Transverse colon (tissue), 4 donors: ENCODE measurements at regions not wholly inside any gene's neighbourhood (a gene's known extent, or its start where the extent isn't known, plus 50 kb on each side); places are given as distances from the start of the nearest gene placed in this dataset.
"Not testable (repeated sequence)": the region's sequence is repeated elsewhere in the genome, so short reads cannot be mapped to it uniquely, and the experiment has no call there.

Source experiments
- DNase-seq: peaks from one replicate; pipeline ENCODE4 v3.0.0-alpha.2; 2019
- H3K27ac ChIP-seq, 4 donors: fragments of 200-600 bp; sonication (generic); 2 replicates each; pipeline ENCODE4 v1.5.1; 2016 to 2018; ENCODE audit warnings: inconsistent platforms in 4 of 4
- H3K27me3 ChIP-seq: fragments of 200-600 bp; sonication (generic); 2 replicates; pipeline ENCODE4 v1.5.1; 2017; ENCODE audit warnings: inconsistent platforms
- H3K36me3 ChIP-seq, 4 donors: fragments of 200-600 bp; sonication (generic); 2 replicates each; pipeline ENCODE4 v1.5.1; 2017 to 2019; ENCODE audit warnings: inconsistent platforms in 4 of 4
- H3K4me1 ChIP-seq, 4 donors: fragments of 200-600 bp; sonication (generic); 2 replicates each; pipeline ENCODE4 v1.5.1; 2017 to 2020; ENCODE audit warnings: inconsistent platforms in 4 of 4
- H3K4me3 ChIP-seq, 4 donors: fragments of 200-600 bp; sonication (generic); 1 replicate in 1 of 4; 2 replicates in 3 of 4; pipeline versions ENCODE4 v1.5.1 to v1.6.1; 2017 to 2019; ENCODE audit warnings: inconsistent platforms in 4 of 4
- H3K9me3 ChIP-seq, 2 donors: fragments of 200-600 bp; sonication (generic); 2 replicates each; pipeline ENCODE4 v1.5.1; 2017 to 2019; ENCODE audit warnings: inconsistent platforms in 2 of 2
- CTCF ChIP-seq, 5 experiments: fragments of 200-600 bp in 3 of 5; fragments of 450-650 bp in 2 of 5; sonication (generic) in 3 of 5; IDR thresholded peaks; 1 replicate in 2 of 5; 2 replicates in 3 of 5; pipeline ENCODE4 v1.5.1; 2016 to 2017; ENCODE audit warnings: antibody characterized with exemption in 5 of 5, inconsistent platforms in 3 of 5, mild to moderate bottlenecking in 2 of 5, moderate library complexity in 1 of 5
- EP300 ChIP-seq: sonication (generic); formaldehyde crosslinking; IDR thresholded peaks from one replicate; pipeline ENCODE4 v1.6.1; 2017; ENCODE audit warnings: antibody characterized with exemption, low read depth
- POLR2A ChIP-seq: fragments of 450-650 bp; IDR thresholded peaks from one replicate; pipeline ENCODE4 v1.6.1; 2016; ENCODE audit warnings: antibody characterized with exemption, mild to moderate bottlenecking, moderate library complexity
- POLR2AphosphoS5 ChIP-seq, 3 donors: sonication (generic); formaldehyde crosslinking; IDR thresholded peaks; one replicate each; pipeline ENCODE4 v1.6.1; 2016; ENCODE audit warnings: antibody characterized with exemption in 3 of 3
- WGBS, 2 donors: methylation state at CpG; one replicate each; pipeline ENCODE4 v1.1.5; 2018; ENCODE audit warnings: low coverage in 1 of 2; 5-methylcytosine and 5-hydroxymethylcytosine counted together
- in situ Hi-C, 4 donors: fragments of 200-750 bp; cut with MboI; loops; one replicate each; pipeline versions ENCODE4 v1.15.0 to v1.15.1; 2017; ENCODE audit warnings: low sequenced_read_pairs in 3 of 4, low pct_ligation_motif_present in 1 of 4, low pct_unique_long_range_greater_than_20kb in 1 of 4
- intact Hi-C: fragments of 100-400 bp; cut with DNase I; formaldehyde crosslinking; loops from one replicate; pipeline ENCODE4 v1.15.1; 2023; ENCODE audit warnings: low total_unique reads

GRCh38 chr6:169975701-169976100 is 224.3 kb downstream of the ERMARD start:
- in situ Hi-C loops (no loop called here), intact Hi-C loops (no loop called here)
- no peaks in the 10 kb centered on the region for H3K9me3 ChIP-seq
- H3K27me3 ChIP-seq = no peaks in the 10 kb centered on the region
- H3K36me3 ChIP-seq = no peaks in the 10 kb centered on the region
- DNase-seq = no peak
- H3K27ac ChIP-seq = no peak overlapping the region
- no peak overlapping the region for H3K4me3 ChIP-seq
- TF ChIP-seq POLR2AphosphoS5 (IDR thresholded peaks at IDR 0.05) = no peak
- TF ChIP-seq EP300 = no peak
- TF ChIP-seq CTCF (IDR thresholded peaks at IDR 0.05) = no peak
- TF ChIP-seq POLR2A = no peak
- H3K4me1 ChIP-seq = no peaks in the 10 kb centered on the region
- 67% methylated on average over 10 of the region's 10 CpGs; no CpG with 5 or more reads in 1 of the 2 donors for WGBS, 2 donors

GRCh38 chr6:169975286-169975685 is 223.9 kb downstream of the ERMARD start:
- WGBS, 2 donors = 67% methylated on average over 5 of the region's 14 CpGs; no CpG with 5 or more reads in 1 of the 2 donors
- H3K4me1 ChIP-seq = no peaks in the 10 kb centered on the region
- no peaks in the 10 kb centered on the region for H3K27me3 ChIP-seq
- no peak for TF ChIP-seq EP300
- TF ChIP-seq POLR2A = no peak
- TF ChIP-seq POLR2AphosphoS5 (IDR thresholded peaks at IDR 0.05) = no peak
- TF ChIP-seq CTCF (IDR thresholded peaks at IDR 0.05) = no peak
- in situ Hi-C loops = no loop called here
- no peaks in the 10 kb centered on the region for H3K36me3 ChIP-seq
- intact Hi-C loops = no loop called here
- DNase-seq = peak; percentile 5
- no peak overlapping the region for H3K4me3 ChIP-seq
- H3K9me3 ChIP-seq = no peaks in the 10 kb centered on the region
- no peak overlapping the region for H3K27ac ChIP-seq

- Histone ChIP-seq H3K4me1 (no peaks in the 10 kb centered on the region), H3K9me3 (no peaks in the 10 kb centered on the region), H3K27me3 (no peaks in the 10 kb centered on the region), H3K36me3 (no peaks in the 10 kb centered on the region), H3K4me3 (no peak overlapping the region), H3K27ac (no peak overlapping the region)
- DNase-seq = no peak
- TF ChIP-seq POLR2A = no peak
- TF ChIP-seq EP300 = no peak
- no peak for TF ChIP-seq POLR2AphosphoS5 (IDR thresholded peaks at IDR 0.05)
- no peak for TF ChIP-seq CTCF (IDR thresholded peaks at IDR 0.05)
- 70 to 80% methylated on average over 2 to 8 of the region's 8 CpGs for WGBS, 2 donors
- in situ Hi-C loops (no loop called here), intact Hi-C loops (no loop called here)
Observed at GRCh38 chr6:169974663-169975062, 223.2 kb downstream of the ERMARD start.

- in situ Hi-C loops = not testable (repeated sequence)
Observed at GRCh38 chr6:169973588-169974467, 222.4 kb downstream of the ERMARD start.

More at GRCh38 chr6:169973588-169974467, 222.4 kb downstream of the ERMARD start:
- WGBS, 2 donors = 56 to 74% methylated on average over 4 to 17 of the region's 21 CpGs
- DNase-seq, H3K4me3 ChIP-seq, intact Hi-C loops, H3K36me3 ChIP-seq, H3K27me3 ChIP-seq, H3K27ac ChIP-seq, H3K9me3 ChIP-seq, H3K4me1 ChIP-seq: not testable (repeated sequence)
